ENCODE measurements at regions not wholly inside any gene's neighbourhood (a gene's known extent, or its start where the extent isn't known, plus 50 kb on each side); places are given as distances from the start of the nearest gene placed in this dataset.

GRCh38 chrX:143095816-143096215, 70.1 kb downstream of the SPANXN4 start:
- no peak overlapping the region for H3K4me3 ChIP-seq (replicated peaks; ENCODE audit: insufficient read depth, low read length)
- H3K27me3 ChIP-seq (ENCODE audit: insufficient read depth, poor library complexity, severe bottlenecking) = no peaks in the 10 kb centered on the region
- DNase-seq (ENCODE audit: low read depth in 1 of 2, low spot score in 1 of 2) = no peak
- no peak overlapping the region for H3K27ac ChIP-seq (replicated peaks)
- TF ChIP-seq SPI1 (IDR thresholded peaks at IDR 0.05; ENCODE audit: borderline replicate concordance, low read depth) (no peak), GABPA (IDR thresholded peaks at IDR 0.05; ENCODE audit: low read depth) (no peak), REST (IDR thresholded peaks at IDR 0.05; ENCODE audit: insufficient replicate concordance, low read depth) (no peak), CTCF (IDR thresholded peaks at IDR 0.05; ENCODE audit: insufficient read depth, low read length) (no peak), POLR2AphosphoS5 (IDR thresholded peaks at IDR 0.05; ENCODE audit: low read depth) (no peak)

- no peak for DNase-seq (ENCODE audit: low read depth in 1 of 2, low spot score in 1 of 2)
- Histone ChIP-seq H3K4me3 (replicated peaks; ENCODE audit: insufficient read depth, low read length) (no peak overlapping the region), H3K27ac (replicated peaks) (no peak overlapping the region), H3K27me3 (ENCODE audit: insufficient read depth, poor library complexity, severe bottlenecking) (no peaks in the 10 kb centered on the region)
- TF ChIP-seq POLR2AphosphoS5 (IDR thresholded peaks at IDR 0.05; ENCODE audit: low read depth) (no peak), CTCF (IDR thresholded peaks at IDR 0.05; ENCODE audit: insufficient read depth, low read length) (no peak), REST (IDR thresholded peaks at IDR 0.05; ENCODE audit: insufficient replicate concordance, low read depth) (no peak), SPI1 (IDR thresholded peaks at IDR 0.05; ENCODE audit: borderline replicate concordance, low read depth) (no peak), GABPA (IDR thresholded peaks at IDR 0.05; ENCODE audit: low read depth) (no peak)
Observed at GRCh38 chrX:143095321-143095720, 69.6 kb downstream of the SPANXN4 start.

- H3K27me3 ChIP-seq (ENCODE audit: insufficient read depth, poor library complexity, severe bottlenecking) = no peaks in the 10 kb centered on the region
- TF ChIP-seq CTCF (IDR thresholded peaks at IDR 0.05; ENCODE audit: insufficient read depth, low read length) (no peak), GABPA (IDR thresholded peaks at IDR 0.05; ENCODE audit: low read depth) (no peak), REST (IDR thresholded peaks at IDR 0.05; ENCODE audit: insufficient replicate concordance, low read depth) (no peak), POLR2AphosphoS5 (IDR thresholded peaks at IDR 0.05; ENCODE audit: low read depth) (no peak), SPI1 (IDR thresholded peaks at IDR 0.05; ENCODE audit: borderline replicate concordance, low read depth) (no peak)
Observed at GRCh38 chrX:143094417-143095023, 68.8 kb downstream of the SPANXN4 start.

More at GRCh38 chrX:143094417-143095023, 68.8 kb downstream of the SPANXN4 start:
- H3K27ac ChIP-seq (replicated peaks) = no peak overlapping the region
- no peak overlapping the region for H3K4me3 ChIP-seq (replicated peaks; ENCODE audit: insufficient read depth, low read length)
- no peak for DNase-seq (ENCODE audit: low read depth in 1 of 2, low spot score in 1 of 2)
